ENCODE measurements at regions not wholly inside any gene's neighbourhood (a gene's known extent, or its start where the extent isn't known, plus 50 kb on each side); places are given as distances from the start of the nearest gene placed in this dataset.
"Not testable (repeated sequence)": the region's sequence is repeated elsewhere in the genome, so short reads cannot be mapped to it uniquely, and the experiment has no call there.

GRCh38 chr21:33971492-33972013 lies 55.9 kb upstream of the ATP5PO start:
- DNase-seq, result no peak

- no peak for DNase-seq
Measured at GRCh38 chr21:33969581-33969980, 54.0 kb upstream of the ATP5PO start.

GRCh38 chr21:33968995-33969348 lies 53.4 kb upstream of the ATP5PO start:
- DNase-seq, result no peak

- DNase-seq, result no peak
Measured at GRCh38 chr21:33968080-33968994, 52.7 kb upstream of the ATP5PO start.

- DNase-seq, result no peak
Measured at GRCh38 chr21:33967086-33967571, 51.5 kb upstream of the ATP5PO start.

GRCh38 chr21:33966324-33966949 lies 50.8 kb upstream of the ATP5PO start:
- DNase-seq, result no peak

- DNase-seq, result not testable (repeated sequence)
Measured at GRCh38 chr21:33965662-33966061, 50.1 kb upstream of the ATP5PO start.

Measured in stimulated activated CD4-positive, alpha-beta T cell treated with anti-CD3 and anti-CD28 coated beads, Interleukin-4, amount 100 ng/mL, for 1 hour (primary cell).